22Rv1 (cell line): ENCODE measurements at regions not wholly inside any gene's neighbourhood (a gene's known extent, or its start where the extent isn't known, plus 50 kb on each side); places are given as distances from the start of the nearest gene placed in this dataset.

Experiments used
- ZFX ChIP-seq: fragments of 450-650 bp; IDR thresholded peaks from 2 replicates; pipeline ENCODE4 v1.6.1; 2017; ENCODE audit warnings: antibody characterized with exemption, borderline replicate concordance
- TF ChIP-seq, protein P1 (sequence below): fragments of 450-650 bp; IDR thresholded peaks from 2 replicates; pipeline ENCODE4 v1.5.1; 2017; ENCODE audit warnings: mild to moderate bottlenecking

- TF ChIP-seq, protein P1, sequence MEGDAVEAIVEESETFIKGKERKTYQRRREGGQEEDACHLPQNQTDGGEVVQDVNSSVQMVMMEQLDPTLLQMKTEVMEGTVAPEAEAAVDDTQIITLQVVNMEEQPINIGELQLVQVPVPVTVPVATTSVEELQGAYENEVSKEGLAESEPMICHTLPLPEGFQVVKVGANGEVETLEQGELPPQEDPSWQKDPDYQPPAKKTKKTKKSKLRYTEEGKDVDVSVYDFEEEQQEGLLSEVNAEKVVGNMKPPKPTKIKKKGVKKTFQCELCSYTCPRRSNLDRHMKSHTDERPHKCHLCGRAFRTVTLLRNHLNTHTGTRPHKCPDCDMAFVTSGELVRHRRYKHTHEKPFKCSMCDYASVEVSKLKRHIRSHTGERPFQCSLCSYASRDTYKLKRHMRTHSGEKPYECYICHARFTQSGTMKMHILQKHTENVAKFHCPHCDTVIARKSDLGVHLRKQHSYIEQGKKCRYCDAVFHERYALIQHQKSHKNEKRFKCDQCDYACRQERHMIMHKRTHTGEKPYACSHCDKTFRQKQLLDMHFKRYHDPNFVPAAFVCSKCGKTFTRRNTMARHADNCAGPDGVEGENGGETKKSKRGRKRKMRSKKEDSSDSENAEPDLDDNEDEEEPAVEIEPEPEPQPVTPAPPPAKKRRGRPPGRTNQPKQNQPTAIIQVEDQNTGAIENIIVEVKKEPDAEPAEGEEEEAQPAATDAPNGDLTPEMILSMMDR, result no peak
- TF ChIP-seq ZFX, result no peak
Measured at GRCh38 chr2:151056870-151057269, 204.8 kb downstream of the RBM43 start.
